SU-DHL-6 (cell line): ENCODE measurements at regions not wholly inside any gene's neighbourhood (a gene's known extent, or its start where the extent isn't known, plus 50 kb on each side); places are given as distances from the start of the nearest gene placed in this dataset.

ENCODE experiments used
- H2AFZ ChIP-seq: fragments of 200-600 bp; sonication (generic); 2 replicates; pipeline ENCODE4 v1.6.1; 2014; ENCODE audit warnings: low read depth, mild to moderate bottlenecking, moderate library complexity, mixed read lengths, antibody characterized with exemption, low read length; ENCODE audit not compliant: severe bottlenecking
- H3F3A ChIP-seq: fragments of 200-600 bp; shearing (Covaris generic); 2 replicates; pipeline ENCODE4 v1.6.0; 2016; ENCODE audit warnings: antibody characterized with exemption, mild to moderate bottlenecking; ENCODE audit not compliant: insufficient read depth
- H3K27ac ChIP-seq: fragments of 200-600 bp; sonication (generic); 2 replicates; pipeline ENCODE4 v1.5.1; 2016; ENCODE audit warnings: low read depth, mild to moderate bottlenecking, low read length, moderate library complexity, mixed read lengths
- H3K27me3 ChIP-seq: fragments of 200-600 bp; sonication (generic), shearing (Covaris generic); 2 replicates; pipeline ENCODE4 v1.6.0; 2014; ENCODE audit warnings: mild to moderate bottlenecking, low read length
- H3K36me3 ChIP-seq: fragments of 200-600 bp; sonication (generic); 2 replicates; pipeline ENCODE4 v1.6.1; 2014; ENCODE audit warnings: mild to moderate bottlenecking, low read length, mixed read lengths
- H3K4me2 ChIP-seq: fragments of 300-600, 200-600 bp; shearing (Covaris generic), sonication (generic); 2 replicates; pipeline ENCODE4 v1.6.0; 2014; ENCODE audit warnings: low read length, low read depth, mild to moderate bottlenecking; ENCODE audit not compliant: poor library complexity, severe bottlenecking
- H3K4me3 ChIP-seq: fragments of 200-600 bp; sonication (generic); 2 replicates; pipeline ENCODE4 v1.5.1; 2014; ENCODE audit warnings: antibody characterized with exemption, low read length, mild to moderate bottlenecking, mixed read lengths; ENCODE audit not compliant: insufficient read depth, poor library complexity, severe bottlenecking
- H3K79me2 ChIP-seq: fragments of 200-600 bp; sonication (generic); 2 replicates; pipeline ENCODE4 v1.6.1; 2014; ENCODE audit warnings: mild to moderate bottlenecking, low read length, moderate library complexity; ENCODE audit not compliant: insufficient read depth
- H3K9ac ChIP-seq: fragments of 200-600 bp; sonication (generic); 2 replicates; pipeline ENCODE4 v1.7.0; 2014; ENCODE audit warnings: mild to moderate bottlenecking, low read length
- H3K9me2 ChIP-seq: fragments of 200-600 bp; sonication (generic); replicated peaks from 2 replicates; pipeline ENCODE4 v1.6.1; 2014; ENCODE audit warnings: low read length; ENCODE audit not compliant: insufficient read depth
- H3K9me3 ChIP-seq: fragments of 200-600 bp; sonication (generic); 2 replicates; pipeline ENCODE4 v1.6.1; 2014; ENCODE audit warnings: low read length, mixed read lengths; ENCODE audit not compliant: insufficient read depth
- H4K20me1 ChIP-seq: fragments of 200-600 bp; sonication (generic); 2 replicates; pipeline ENCODE4 v1.6.1; 2014; ENCODE audit warnings: low read depth, mild to moderate bottlenecking, antibody characterized with exemption, low read length, moderate library complexity, mixed read lengths
- CTCF ChIP-seq: fragments of 200-600 bp; sonication (generic); IDR thresholded peaks from one replicate; pipeline ENCODE4 v1.5.1; 2017; ENCODE audit warnings: antibody characterized with exemption, mild to moderate bottlenecking, low read length, moderate library complexity; ENCODE audit not compliant: insufficient read depth, poor library complexity, severe bottlenecking
- EZH2phosphoT487 ChIP-seq: fragments of 200-600 bp; sonication (generic), shearing (Covaris generic); conservative IDR thresholded peaks from 2 replicates; pipeline ENCODE4 v1.6.1; 2018; ENCODE audit warnings: mild to moderate bottlenecking, antibody characterized with exemption, low read length, moderate library complexity, mixed read lengths

- Histone ChIP-seq H3K4me3 (no peak overlapping the region), H3K36me3 (no peaks in the 10 kb centered on the region), H3K27me3 (no peaks in the 10 kb centered on the region), H3K79me2 (no peaks in the 10 kb centered on the region), H3K9me3 (no peaks in the 10 kb centered on the region), H3K27ac (no peak overlapping the region), H2AFZ (no peak overlapping the region), H3F3A (no peaks in the 10 kb centered on the region), H3K4me2 (no peak overlapping the region), H3K9me2 (no peaks in the 10 kb centered on the region), H4K20me1 (no peaks in the 10 kb centered on the region), H3K9ac (no peak overlapping the region)
- no peak for TF ChIP-seq CTCF
- no peak for TF ChIP-seq EZH2phosphoT487
Measured at GRCh38 chr5:85333276-85333675, 948.6 kb upstream of the EDIL3 start.

GRCh38 chr5:85337435-85337834 is 952.8 kb upstream of the EDIL3 start:
- no peaks in the 10 kb centered on the region for H3K79me2 ChIP-seq
- H3K9me3 ChIP-seq, result 0 out of 2 replicates have a peak, but pooled peaks cover 4% of the 10 kb centered on the region
- H3K4me3 ChIP-seq, result no peak overlapping the region
- H3K36me3 ChIP-seq, result no peaks in the 10 kb centered on the region
- no peak overlapping the region for H3K27ac ChIP-seq
- H3K4me2 ChIP-seq, result no peak overlapping the region
- no peaks in the 10 kb centered on the region for H3F3A ChIP-seq
- H3K27me3 ChIP-seq, result no peaks in the 10 kb centered on the region
- no peaks in the 10 kb centered on the region for H4K20me1 ChIP-seq
- TF ChIP-seq CTCF (no peak), EZH2phosphoT487 (no peak)
- no peak overlapping the region for H3K9ac ChIP-seq
- no peaks in the 10 kb centered on the region for H3K9me2 ChIP-seq
- no peak overlapping the region for H2AFZ ChIP-seq

GRCh38 chr5:85340790-85341189 is 956.1 kb upstream of the EDIL3 start:
- Histone ChIP-seq H2AFZ (no peak overlapping the region), H3K9me2 (no peaks in the 10 kb centered on the region), H3F3A (no peaks in the 10 kb centered on the region), H3K79me2 (no peaks in the 10 kb centered on the region), H3K36me3 (no peaks in the 10 kb centered on the region), H3K4me3 (no peak overlapping the region), H3K27me3 (no peaks in the 10 kb centered on the region), H3K4me2 (no peak overlapping the region), H3K9me3 (0 out of 2 replicates have a peak, but pooled peaks cover 4% of the 10 kb centered on the region), H4K20me1 (no peaks in the 10 kb centered on the region), H3K9ac (no peak overlapping the region), H3K27ac (no peak overlapping the region)
- TF ChIP-seq EZH2phosphoT487 (no peak), CTCF (no peak)

DNA sequence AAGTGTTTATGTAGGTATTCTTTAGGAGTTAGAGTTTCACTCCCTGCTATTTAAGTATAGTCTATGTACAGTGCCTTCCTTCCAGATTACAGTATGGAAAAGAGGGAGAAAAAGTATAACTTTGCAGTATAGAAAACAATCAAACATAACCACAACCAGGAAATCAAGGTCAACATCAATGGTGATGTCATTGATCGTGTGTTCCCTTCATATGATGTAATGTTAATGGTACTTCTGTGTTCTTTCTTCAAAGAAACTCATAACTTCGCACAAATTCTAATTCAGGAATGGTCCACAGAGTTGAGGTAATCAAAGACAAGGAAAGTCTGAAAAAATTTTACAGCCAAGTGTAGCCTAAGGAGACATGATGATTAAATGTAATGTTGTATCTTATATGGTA is 961.1 kb upstream of the EDIL3 start:
- Histone ChIP-seq H3K4me3 (no peak overlapping the region), H3K4me2 (no peak overlapping the region), H3K27me3 (no peaks in the 10 kb centered on the region), H3K9me3 (0 out of 2 replicates have a peak, but pooled peaks cover 4% of the 10 kb centered on the region), H2AFZ (no peak overlapping the region), H3K9me2 (no peaks in the 10 kb centered on the region), H3K36me3 (no peaks in the 10 kb centered on the region), H3K79me2 (no peaks in the 10 kb centered on the region), H4K20me1 (no peaks in the 10 kb centered on the region), H3K27ac (no peak overlapping the region), H3K9ac (no peak overlapping the region), H3F3A (no peaks in the 10 kb centered on the region)
- TF ChIP-seq CTCF, result no peak
- no peak for TF ChIP-seq EZH2phosphoT487
